Osteocyte (in vitro differentiated cells): ENCODE measurements at regions not wholly inside any gene's neighbourhood (a gene's known extent, or its start where the extent isn't known, plus 50 kb on each side); places are given as distances from the start of the nearest gene placed in this dataset.
A peak's percentile ranks its signal among the peaks of the same experiment; 100 is the strongest.

Source experiments
- DNase-seq: peaks from one replicate; pipeline ENCODE4 v3.0.0; 2021; ENCODE audit warnings: mixed read lengths; ENCODE audit not compliant: unreplicated experiment; ENCODE audit errors: extremely low spot score
- H3K27ac Mint-ChIP-seq: one replicate; pipeline ENCODE4 v1.8.0; 2021; ENCODE audit warnings: mild to moderate bottlenecking, mixed read lengths; ENCODE audit not compliant: unreplicated experiment
- H3K27me3 Mint-ChIP-seq: one replicate; pipeline ENCODE4 v1.8.0; 2021; ENCODE audit warnings: mixed read lengths; ENCODE audit not compliant: unreplicated experiment
- H3K36me3 Mint-ChIP-seq: one replicate; pipeline ENCODE4 v1.8.0; 2021; ENCODE audit warnings: mixed read lengths; ENCODE audit not compliant: unreplicated experiment
- H3K4me1 Mint-ChIP-seq: one replicate; pipeline ENCODE4 v1.8.0; 2021; ENCODE audit warnings: mixed read lengths; ENCODE audit not compliant: unreplicated experiment
- H3K4me3 Mint-ChIP-seq: one replicate; pipeline ENCODE4 v1.8.0; 2021; ENCODE audit warnings: mild to moderate bottlenecking, moderate library complexity, mixed read lengths; ENCODE audit not compliant: unreplicated experiment
- H3K9me3 Mint-ChIP-seq: one replicate; pipeline ENCODE4 v1.8.0; 2021; ENCODE audit warnings: mixed read lengths; ENCODE audit not compliant: unreplicated experiment
- CTCF ChIP-seq: fragments of 200-600 bp; sonication (generic); IDR thresholded peaks from 2 replicates; pipeline ENCODE4 v1.5.0; 2021; ENCODE audit warnings: antibody characterized with exemption, mild to moderate bottlenecking, moderate library complexity

GRCh38 chr4:112848911-112849310 is 200.5 kb upstream of the ANK2 start:
- Mint-ChIP-seq H3K4me1 (no peaks in the 10 kb centered on the region), H3K4me3 (no peak overlapping the region), H3K9me3 (no peaks in the 10 kb centered on the region), H3K36me3 (no peaks in the 10 kb centered on the region), H3K27ac (no peak overlapping the region), H3K27me3 (peaks cover 19% of the 10 kb centered on the region)
- DNase-seq = no peak
- no peak for TF ChIP-seq CTCF

- H3K4me3 Mint-ChIP-seq = no peak overlapping the region
Measured at GRCh38 chr4:112852601-112853000, 196.9 kb upstream of the ANK2 start.

GRCh38 chr4:112853662-112854256 is 195.7 kb upstream of the ANK2 start:
- Mint-ChIP-seq H3K36me3 (no peaks in the 10 kb centered on the region), H3K4me1 (peaks cover 8% of the 10 kb centered on the region), H3K9me3 (no peaks in the 10 kb centered on the region), H3K27ac (no peak overlapping the region), H3K4me3 (no peak overlapping the region), H3K27me3 (peaks cover 10% of the 10 kb centered on the region)
- peak; percentile 65 for TF ChIP-seq CTCF
- no peak for DNase-seq

More at GRCh38 chr4:112852601-112853000, 196.9 kb upstream of the ANK2 start:
- TF ChIP-seq CTCF = no peak
- Mint-ChIP-seq H3K27me3 (peaks cover 10% of the 10 kb centered on the region), H3K4me1 (peaks cover 7% of the 10 kb centered on the region), H3K27ac (no peak overlapping the region), H3K9me3 (no peaks in the 10 kb centered on the region), H3K36me3 (no peaks in the 10 kb centered on the region)
- DNase-seq = no peak

GRCh38 chr4:112854420-112854819 is 195.0 kb upstream of the ANK2 start:
- no peak overlapping the region for H3K27ac Mint-ChIP-seq
- no peak overlapping the region for H3K4me3 Mint-ChIP-seq
- no peak for DNase-seq
- H3K9me3 Mint-ChIP-seq = no peaks in the 10 kb centered on the region
- peaks cover 7% of the 10 kb centered on the region for H3K27me3 Mint-ChIP-seq
- H3K4me1 Mint-ChIP-seq = peaks cover 8% of the 10 kb centered on the region
- TF ChIP-seq CTCF = no peak
- H3K36me3 Mint-ChIP-seq = no peaks in the 10 kb centered on the region

- Mint-ChIP-seq H3K4me3 (no peak overlapping the region), H3K9me3 (no peaks in the 10 kb centered on the region), H3K4me1 (peaks cover 8% of the 10 kb centered on the region), H3K27ac (no peak overlapping the region), H3K36me3 (no peaks in the 10 kb centered on the region), H3K27me3 (peaks cover 6% of the 10 kb centered on the region)
- no peak for DNase-seq
- no peak for TF ChIP-seq CTCF
Measured at GRCh38 chr4:112855058-112855457, 194.4 kb upstream of the ANK2 start.
